GM19438 (cell line): ENCODE measurements at regions not wholly inside any gene's neighbourhood (a gene's known extent, or its start where the extent isn't known, plus 50 kb on each side); places are given as distances from the start of the nearest gene placed in this dataset.
"Not testable (repeated sequence)": the region's sequence is repeated elsewhere in the genome, so short reads cannot be mapped to it uniquely, and the experiment has no call there.

Source experiments
- ATAC-seq: cut with Tn5 transposase; IDR thresholded peaks from one replicate; pipeline ENCODE4 v1.9.1; 2021; ENCODE audit warnings: low read depth; ENCODE audit not compliant: unreplicated experiment

DNA sequence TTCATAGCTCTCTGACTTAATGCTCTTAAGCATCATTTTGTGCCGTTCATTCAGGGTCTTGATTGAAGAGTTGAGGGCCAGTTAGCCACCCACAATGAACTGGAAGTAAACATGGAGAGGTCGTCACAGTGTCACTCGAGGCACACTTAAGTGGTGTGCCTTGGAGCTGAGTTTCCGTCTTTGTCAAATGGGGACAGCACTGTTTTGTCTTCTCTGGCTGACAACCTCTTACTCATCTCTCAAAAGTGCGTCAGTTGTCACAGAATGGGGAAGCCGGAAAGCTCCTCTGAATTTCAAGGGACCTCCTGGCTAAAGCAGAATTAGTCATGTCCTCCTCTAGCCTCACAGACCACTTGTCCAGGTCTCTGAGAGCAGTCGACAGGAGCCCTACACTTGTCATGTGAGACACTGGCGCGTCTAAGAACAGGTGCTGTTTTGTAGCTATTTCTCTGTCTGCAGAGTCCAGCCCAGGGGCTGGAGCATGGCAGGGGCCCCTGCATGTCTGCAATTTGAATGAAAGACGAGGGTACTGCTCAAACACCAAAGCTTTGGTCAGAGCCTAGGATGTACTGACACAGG lies 231.5 kb downstream of the NPIPA7 start:
- ATAC-seq, result not testable (repeated sequence)

DNA sequence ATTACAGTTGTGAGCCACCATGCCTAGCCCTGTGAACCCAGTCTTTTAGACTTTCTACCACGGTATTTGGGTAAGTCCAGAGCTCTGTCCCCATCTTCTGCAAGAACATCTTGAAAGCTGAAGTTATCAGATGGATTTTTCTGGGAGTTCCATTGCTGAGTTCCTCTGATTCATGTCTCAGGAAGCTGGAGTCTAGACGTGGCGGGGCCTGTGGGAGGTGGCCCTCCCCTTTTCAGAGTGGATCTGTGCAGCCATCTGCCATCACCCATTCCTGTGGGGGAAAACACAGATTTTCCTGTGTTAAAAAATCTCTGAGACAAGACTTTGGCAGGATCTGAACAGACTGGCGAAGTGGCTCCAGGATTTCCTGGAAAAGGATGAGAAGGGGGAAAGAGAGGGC lies 234.3 kb downstream of the NPIPA7 start:
- not testable (repeated sequence) for ATAC-seq

DNA sequence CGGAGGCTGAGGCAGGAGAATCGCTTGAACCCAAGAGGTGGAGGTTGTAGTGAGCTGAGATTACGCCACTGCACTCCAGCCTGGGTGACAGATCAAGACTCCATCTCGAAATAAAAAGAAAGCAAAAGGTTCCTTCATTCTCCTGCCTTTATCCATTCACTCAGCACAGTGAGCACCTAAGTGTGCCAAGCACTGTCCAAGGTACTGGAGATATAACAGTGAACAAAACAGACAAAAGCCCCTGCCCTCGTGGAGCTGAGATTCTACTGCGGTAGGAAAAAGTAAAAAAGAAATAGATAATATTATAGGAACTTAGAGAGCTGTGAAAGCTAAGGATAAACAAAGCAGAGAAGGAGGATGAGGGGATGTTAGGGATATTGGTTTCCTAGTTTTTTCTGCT lies 235.5 kb downstream of the NPIPA7 start:
- not testable (repeated sequence) for ATAC-seq

DNA sequence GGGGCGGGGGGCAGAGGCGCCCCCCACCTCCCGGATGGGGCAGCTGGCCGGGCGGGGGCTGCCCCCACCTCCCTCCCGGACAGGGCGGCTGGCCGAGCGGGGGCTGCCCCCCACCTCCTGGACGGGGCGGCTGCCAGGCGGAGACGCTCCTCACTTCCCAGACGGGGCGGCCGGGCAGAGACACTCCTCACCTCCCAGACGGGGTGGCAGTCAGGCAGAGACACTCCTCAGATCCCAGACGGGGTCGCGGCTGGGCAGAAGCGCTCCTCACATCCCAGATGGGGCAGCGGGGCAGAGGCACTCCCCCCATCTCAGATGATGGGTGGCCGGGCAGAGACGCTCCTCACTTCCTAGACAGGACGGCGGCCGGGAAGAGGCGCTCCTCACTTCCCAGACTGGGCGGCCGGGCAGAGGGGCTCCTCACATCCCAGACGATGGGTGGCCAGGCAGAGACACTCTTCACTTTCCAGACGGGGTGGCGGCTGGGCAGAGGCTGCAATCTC lies 240.1 kb downstream of the NPIPA7 start:
- not testable (repeated sequence) for ATAC-seq

DNA sequence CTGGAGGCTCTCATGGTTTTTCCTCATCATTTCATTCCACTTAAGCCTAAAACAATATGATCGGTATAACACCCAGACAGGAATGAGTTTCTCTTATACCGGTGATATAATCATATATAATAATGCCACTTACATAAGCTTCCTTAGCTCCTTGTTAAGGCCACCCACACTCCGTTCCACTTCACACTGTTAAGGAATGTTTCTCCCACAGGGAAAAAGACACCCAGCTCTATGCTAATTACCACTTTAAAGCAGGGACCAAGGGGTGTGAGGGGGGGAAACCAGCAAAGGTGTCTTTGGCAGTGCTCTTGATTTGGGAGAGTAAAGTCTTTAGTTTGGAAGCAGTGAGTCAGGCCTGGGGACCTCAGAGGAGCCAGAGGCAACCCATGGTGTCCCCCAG lies 245.4 kb downstream of the NPIPA7 start:
- ATAC-seq, result not testable (repeated sequence)

DNA sequence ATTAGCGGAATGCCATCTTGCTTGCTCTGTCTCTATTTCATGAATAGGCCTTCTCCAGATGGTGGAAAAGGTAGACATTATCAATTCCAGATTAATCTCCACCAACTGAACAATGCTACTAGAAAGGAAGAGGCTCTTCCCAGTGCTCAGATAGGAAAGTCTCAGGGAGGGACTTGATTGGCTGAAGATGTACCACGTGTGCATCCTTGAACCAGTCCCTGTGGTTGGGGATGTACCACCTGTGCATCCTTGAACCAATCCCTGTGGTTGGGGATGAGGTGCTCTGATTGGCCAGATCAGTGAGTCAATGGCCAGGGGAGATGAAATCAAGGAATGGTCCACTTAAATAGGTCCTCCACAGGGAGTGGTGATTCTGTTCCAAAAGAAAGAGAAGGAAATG lies 246.2 kb downstream of the NPIPA7 start:
- ATAC-seq, result not testable (repeated sequence)

DNA sequence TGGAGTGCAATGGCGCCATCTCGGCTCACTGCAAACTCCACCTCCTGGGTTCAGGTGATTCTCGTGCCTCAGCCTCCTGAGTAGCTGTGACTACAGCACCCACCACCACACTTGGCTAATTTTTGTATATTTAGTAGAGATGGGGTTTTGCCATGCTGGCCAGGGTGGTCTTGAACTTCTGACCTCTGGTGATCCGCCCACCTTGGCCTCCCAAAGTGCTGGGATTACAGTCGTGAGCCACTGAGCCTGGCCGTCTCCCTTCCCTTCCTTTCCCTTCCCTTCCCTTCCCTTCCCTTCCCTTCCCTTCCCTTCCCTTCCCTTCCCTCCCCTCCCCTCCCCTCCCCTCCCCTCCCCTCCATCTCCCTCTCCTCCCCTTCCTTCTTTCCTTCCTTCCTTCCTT lies 248.9 kb downstream of the NPIPA7 start:
- not testable (repeated sequence) for ATAC-seq

DNA sequence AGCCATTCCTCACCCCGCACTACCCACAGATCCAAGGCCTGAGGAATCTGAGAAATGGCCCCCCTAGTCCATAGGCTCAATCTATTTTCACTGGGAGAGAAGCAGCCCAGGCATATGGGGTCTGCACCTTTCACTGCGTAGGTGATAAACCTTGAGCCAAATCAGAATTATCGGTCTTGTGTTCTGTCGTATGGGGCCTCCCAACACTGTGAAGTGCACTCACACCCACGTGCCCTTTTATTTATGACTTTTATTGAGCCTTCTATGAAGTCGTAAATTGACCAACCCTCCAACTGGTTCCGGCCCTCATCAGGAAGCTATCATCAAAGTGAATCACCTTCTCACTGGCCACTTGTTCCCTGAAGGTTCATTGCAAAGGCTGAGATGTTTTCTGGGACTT lies 259.3 kb downstream of the NPIPA7 start:
- not testable (repeated sequence) for ATAC-seq

DNA sequence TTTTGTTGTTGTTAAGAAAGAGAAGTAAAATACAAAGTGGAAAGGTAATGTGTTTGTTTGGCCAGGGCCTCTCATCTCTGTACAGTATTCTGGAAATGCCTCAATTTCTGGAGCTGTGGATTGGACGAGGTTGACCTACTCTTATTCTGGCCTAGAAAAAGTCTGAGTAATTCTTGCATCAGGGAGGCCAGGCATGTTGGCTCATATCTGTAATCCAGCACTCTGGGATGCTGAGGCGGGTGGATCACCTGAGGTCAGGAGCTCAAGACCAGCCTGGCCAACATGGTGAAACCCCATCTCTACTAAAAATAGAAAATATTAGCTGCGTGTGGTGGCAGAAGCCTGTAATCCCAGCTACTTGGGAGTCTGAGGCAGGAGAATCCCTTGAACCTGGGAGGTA lies 259.8 kb downstream of the NPIPA7 start:
- not testable (repeated sequence) for ATAC-seq

DNA sequence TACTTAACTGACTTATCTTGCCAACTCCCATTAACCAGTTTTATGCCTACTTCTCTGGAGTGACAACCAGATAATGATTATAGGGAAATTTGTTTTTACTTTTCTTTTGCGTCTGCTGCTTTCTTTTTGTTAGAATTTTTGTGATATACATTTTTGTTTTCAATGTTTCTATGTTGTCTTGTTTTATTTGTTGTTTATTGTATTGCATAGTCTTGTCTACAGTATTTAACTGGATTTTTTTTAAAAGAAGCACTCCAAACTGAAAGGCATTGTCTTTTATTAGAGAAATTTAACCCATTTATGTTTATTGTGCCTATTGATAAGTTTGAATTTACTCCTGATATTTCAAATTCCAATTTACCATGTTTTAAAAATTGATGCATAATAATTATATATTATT lies 264.9 kb downstream of the NPIPA7 start:
- not testable (repeated sequence) for ATAC-seq

DNA sequence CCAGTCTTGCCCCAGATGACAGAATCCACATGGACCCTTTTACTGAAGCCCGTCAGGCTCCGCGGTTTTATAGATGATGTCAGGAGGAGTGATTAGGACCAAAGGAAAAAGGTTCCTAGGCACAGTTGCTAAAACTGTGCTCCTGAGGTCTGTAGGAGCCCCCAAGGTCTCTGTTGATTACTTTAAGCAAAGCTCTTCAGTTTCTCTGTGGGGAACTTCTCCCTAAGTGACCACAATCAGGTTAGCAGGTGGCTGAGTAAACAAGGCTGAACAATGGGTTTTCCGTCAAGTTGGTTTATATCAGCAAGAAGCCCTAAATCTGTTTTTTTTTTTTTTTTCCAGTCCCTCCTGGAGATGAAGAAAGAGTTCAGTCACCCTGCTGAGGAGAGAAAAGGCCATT lies 269.1 kb downstream of the NPIPA7 start:
- ATAC-seq, result not testable (repeated sequence)

DNA sequence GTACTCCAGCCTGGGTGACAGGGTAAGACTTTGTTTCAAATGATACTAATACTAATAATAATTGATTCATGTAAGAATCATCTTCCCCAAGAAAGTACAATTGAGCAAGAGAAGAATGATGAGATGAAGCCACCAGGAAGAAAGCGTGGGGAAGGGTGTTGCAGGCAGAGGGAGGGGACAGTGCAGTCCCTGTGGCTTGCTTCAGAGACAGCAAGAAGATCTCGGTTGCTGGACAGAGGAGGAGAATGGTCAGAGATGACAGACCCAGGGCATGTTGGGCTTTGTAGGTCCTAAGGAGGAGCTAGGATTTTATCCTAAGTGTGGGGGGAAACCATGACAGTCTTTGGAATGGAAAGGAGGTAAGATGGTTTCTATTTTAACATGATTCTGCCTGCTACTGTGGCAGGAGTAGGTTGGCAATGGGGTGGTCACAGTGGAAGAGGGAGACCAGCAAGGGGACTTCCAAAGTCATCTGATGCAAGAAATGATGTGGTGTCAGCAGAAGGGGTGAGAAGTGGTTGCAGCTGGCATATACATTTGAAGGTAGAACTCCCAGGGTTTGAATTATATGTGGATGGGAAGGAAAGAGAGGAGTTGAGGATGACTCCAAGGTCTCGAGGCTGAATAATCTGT lies 293.4 kb downstream of the NPIPA7 start:
- not testable (repeated sequence) for ATAC-seq

DNA sequence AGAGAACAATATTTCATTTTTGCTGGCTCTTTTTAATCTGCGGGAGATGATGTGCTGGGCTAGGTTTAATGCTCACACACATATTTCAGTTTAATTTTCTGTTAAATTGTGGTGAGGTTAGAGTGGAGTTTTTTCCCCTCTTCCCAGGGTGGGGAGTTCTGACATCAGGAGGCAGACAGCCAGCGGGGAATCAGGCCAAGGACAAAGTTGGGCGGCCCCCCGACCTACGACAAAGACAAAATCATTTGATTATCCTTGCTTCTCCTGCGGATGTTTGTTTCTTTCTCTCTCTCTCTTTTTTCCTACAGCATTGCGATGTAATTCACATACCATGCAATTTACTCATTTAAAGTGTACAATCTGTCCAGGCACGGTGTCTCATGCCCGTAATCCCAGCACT lies 295.9 kb downstream of the NPIPA7 start:
- ATAC-seq, result not testable (repeated sequence)

DNA sequence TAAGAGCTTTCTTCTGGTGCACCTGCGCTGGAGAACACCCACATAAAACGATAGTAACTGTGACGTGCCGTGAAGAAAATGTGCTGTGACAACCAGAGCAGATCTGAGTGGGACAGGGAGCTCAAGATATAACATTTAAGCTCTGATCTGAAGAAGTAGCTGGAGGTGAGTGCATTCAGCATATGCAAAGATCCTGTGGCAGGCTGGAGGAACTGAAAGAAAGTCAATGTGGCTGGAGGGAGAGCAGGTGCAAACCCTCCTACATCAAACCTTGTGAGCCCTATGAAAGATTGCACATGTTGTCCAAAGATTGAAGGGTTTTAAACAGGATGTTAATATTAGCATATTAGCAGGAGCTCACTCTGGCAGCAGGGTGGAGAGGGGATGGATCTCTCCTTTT lies 342.9 kb downstream of the NPIPA7 start:
- ATAC-seq, result not testable (repeated sequence)

DNA sequence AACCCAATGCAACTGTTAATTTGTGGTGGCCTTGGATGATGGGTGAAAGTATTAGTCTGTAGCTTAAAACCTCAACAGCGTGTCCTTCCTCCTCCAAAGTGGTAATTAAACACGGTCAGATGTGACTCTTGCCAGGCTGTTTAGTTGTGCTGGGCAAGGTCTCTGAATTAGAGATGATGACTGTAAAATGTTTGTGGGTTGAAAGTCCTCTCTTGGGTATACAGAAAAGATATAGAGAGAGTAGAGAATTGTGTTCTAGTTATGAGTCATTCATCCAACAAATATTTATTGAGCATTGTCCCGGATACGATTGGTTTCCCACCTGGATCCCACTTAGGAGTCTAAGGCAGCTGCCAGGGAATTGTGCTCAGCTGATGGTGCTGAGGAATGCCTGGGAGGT lies 343.7 kb downstream of the NPIPA7 start:
- not testable (repeated sequence) for ATAC-seq

DNA sequence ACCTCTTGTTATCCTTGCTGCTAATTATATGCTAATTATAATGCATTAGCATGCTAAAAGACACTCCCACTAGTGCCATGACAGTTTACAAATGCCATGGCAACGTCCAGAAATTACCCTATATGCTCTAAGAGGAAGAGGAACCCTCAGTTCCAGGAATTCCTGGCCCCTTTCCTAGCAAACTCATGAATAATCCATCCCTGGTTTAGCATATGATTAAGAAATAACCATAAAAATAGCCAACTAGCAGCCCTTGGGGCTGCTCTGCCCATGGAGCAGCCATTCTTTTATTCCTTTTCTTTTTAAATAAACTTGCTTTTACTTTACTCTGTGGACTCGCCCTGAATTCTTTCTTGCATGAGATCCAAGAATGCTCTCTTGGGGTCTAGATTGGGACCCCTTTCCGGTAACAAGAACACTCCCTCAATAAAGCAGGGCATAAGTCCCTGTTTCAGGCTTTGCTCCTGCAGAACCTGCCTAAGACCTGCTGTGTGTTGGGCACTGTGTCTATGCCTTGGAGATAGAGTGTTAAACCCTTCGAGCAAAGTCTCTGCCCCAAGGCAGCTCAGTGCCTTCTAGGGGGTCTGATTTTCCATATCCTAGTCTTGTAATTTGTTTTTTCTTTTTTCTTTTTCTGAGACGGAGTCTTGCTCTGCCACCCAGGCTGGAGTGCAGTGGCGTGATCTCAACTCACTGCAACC lies 345.0 kb downstream of the NPIPA7 start:
- not testable (repeated sequence) for ATAC-seq

DNA sequence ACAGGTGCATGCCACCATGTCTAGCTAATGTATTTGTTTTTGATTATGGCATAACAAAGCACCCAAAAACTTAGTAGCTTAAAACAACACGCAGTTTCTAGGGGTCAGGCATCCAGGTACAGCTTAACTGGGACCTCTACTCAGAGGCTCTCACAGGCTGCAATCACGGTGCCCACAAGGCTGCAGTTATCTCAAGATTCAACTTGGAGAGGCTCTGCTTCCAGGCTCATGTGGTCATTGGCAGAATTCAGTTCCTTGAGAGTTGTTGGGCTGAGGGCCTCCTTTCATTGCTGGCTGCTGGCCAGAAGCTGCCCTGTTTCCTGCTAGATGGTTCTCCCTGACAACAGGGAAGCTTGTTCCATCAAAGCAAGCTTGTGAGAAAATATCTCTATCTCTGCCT lies 348.1 kb downstream of the NPIPA7 start:
- not testable (repeated sequence) for ATAC-seq

DNA sequence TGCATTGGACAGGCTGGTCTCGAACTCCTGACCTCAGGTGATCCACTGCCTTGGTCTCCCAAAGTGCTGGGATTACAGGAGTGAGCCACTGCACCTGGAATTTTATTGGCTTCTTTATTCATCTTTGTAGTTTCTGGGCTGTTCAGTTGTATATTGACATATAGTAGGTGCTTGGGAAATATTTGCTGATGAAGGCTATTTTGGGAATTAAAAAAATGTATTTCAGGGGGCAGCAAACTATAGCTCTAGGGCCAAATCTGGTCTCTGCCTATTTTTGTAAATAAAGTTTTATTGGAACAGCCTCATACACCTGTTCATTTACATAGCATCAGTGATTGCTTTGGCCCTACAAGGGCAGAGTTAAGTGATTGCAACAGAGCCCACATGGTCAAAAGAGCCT lies 363.6 kb downstream of the NPIPA7 start:
- not testable (repeated sequence) for ATAC-seq

DNA sequence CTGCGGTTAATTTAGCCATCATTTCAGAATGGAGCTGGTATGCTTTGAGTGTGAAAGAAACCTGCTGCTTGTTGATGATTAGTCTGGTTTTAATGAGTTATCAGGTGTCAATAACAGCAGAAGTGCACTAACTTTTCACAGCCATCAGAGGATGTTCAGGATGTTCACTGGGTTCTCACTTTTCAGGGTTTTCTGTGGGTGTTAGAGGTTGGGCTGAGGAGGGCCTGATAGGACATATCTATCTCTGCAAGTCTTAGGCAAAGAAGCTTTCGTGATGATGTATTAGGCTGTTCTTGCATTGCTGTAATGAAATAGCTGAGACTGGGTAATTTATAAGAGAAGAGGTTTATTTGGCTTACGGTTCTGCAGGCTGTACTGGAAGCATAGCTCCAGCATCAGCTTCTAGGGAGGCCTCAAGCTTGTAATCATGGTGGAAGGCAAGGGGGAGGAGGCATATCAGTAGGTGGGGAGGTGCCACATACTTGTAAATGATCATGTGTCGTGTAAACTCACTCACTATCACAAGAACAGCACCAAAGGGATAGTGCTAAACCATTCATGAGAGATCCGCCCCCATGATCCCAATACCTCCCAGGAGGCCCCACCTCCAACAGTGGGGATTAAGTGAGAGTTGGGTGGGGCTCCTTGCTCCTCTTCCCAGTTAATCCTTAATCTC lies 376.2 kb downstream of the NPIPA7 start:
- ATAC-seq, result not testable (repeated sequence)

DNA sequence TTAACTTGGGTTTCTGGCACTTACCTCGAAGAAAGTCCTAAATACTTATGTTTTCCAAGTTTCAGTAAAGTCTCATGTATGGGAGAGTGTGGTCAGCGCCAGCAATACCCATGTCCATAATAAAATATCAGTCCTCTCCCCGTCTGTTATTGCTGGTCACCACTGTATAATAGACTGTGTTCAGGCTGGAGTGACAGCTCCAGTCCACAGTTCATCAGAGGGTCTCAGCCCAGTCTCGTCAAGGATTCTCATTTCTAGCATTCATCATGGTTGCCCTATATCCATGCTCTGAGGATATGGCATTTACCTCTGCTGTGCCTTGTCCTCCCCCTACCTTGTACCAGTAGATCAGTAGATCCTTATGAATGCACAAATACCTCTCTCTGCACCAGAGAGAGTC lies 384.5 kb downstream of the NPIPA7 start:
- no peak for ATAC-seq

DNA sequence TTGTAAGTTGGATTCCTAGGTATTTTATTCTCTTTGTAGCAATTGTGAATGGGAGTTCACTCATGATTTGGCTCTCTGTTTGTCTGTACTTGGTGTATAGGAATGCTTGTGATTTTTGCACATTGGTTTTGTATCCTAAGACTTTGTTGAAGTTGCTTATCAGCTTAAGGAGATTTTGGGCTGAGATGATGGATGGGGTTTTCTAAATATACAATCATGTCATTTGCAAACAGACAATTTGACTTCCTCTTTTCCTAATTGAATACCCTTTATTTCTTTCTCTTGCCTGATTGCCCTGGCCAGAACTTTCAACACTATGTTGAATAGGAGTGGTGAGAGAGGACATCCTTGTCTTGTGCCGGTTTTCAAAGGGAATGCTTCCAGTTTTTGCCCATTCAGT lies 391.8 kb downstream of the NPIPA7 start:
- ATAC-seq, result not testable (repeated sequence)
